T-helper 17 cell (primary cell): ENCODE measurements at regions not wholly inside any gene's neighbourhood (a gene's known extent, or its start where the extent isn't known, plus 50 kb on each side); places are given as distances from the start of the nearest gene placed in this dataset.

Source experiments
- ATAC-seq: fragments of 150-1000 bp; cut with Tn5 transposase; 2 replicates; pipeline ENCODE4 v1.10.0; 2021; ENCODE audit warnings: mild to moderate bottlenecking, moderate library complexity
- DNase-seq, 3 donors: peaks; one replicate each; pipeline versions ENCODE4 v3.0.0 to v3.0.0-alpha.2; 2020 to 2021
- H3K9me3 ChIP-seq: one replicate; pipeline ENCODE4 v1.7.0; 2013; ENCODE audit warnings: low read length, mild to moderate bottlenecking; ENCODE audit not compliant: control insufficient read depth, poor library complexity, severe bottlenecking
- H3K27ac Mint-ChIP-seq: one replicate; pipeline ENCODE4 v1.8.0; 2022; ENCODE audit warnings: mild to moderate bottlenecking, moderate library complexity, mixed read lengths
- H3K27me3 Mint-ChIP-seq: one replicate; pipeline ENCODE4 v1.8.0; 2022; ENCODE audit warnings: mixed read lengths
- H3K36me3 Mint-ChIP-seq: one replicate; pipeline ENCODE4 v1.8.0; 2022; ENCODE audit warnings: low read depth, mixed read lengths
- H3K4me1 Mint-ChIP-seq: one replicate; pipeline ENCODE4 v1.8.0; 2022; ENCODE audit warnings: mild to moderate bottlenecking, mixed read lengths
- H3K4me3 Mint-ChIP-seq: one replicate; pipeline ENCODE4 v1.8.0; 2022; ENCODE audit warnings: mild to moderate bottlenecking, moderate library complexity, mixed read lengths

DNA sequence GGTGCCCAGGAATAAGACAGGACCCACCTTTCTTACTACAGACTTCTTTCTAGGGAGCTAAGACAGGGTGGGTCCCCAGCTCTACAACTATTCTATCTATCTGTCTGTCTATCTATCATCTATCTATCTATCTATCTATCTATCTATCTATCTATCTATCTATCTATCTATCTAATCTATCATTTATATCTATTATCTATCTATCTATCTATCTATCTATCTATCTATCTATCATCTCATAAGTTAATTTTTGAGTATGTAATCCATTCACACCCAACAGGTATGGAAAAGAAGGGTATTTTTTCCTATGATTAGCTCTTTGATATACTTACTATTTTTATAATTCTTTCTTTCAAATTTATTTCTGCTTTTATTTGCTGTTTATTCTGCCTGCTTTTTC is 55.9 kb downstream of the BAMBI start:
- H3K9me3 ChIP-seq = no peaks in the 10 kb centered on the region
- Mint-ChIP-seq H3K36me3 (peaks cover 2% of the 10 kb centered on the region), H3K4me3 (no peak overlapping the region), H3K27ac (no peak overlapping the region), H3K27me3 (peaks cover 19% of the 10 kb centered on the region), H3K4me1 (peaks cover 2% of the 10 kb centered on the region)
- DNase-seq (no peak), ATAC-seq (no peak)

DNA sequence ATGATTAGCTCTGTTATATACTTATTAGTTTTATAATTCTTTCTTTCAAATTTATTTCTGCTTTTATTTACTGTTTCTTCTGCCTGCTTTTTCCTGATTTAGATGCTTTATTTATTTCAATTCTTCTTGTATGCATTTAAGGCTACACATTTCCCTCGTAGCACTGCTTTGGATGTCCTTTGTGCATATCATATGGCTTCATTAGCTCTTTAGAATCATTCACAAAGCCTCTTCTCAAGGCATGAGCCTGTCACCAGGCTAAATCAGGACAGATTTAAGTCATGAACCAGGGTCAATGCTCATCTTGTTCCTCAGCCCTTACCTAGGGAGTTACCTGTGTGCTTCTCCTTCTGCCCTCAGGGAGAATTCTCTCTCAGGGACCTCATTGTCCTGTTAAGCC is 56.3 kb downstream of the BAMBI start:
- Mint-ChIP-seq H3K4me1 (peaks cover 2% of the 10 kb centered on the region), H3K27ac (no peak overlapping the region), H3K27me3 (peaks cover 20% of the 10 kb centered on the region), H3K4me3 (no peak overlapping the region), H3K36me3 (peaks cover 2% of the 10 kb centered on the region)
- DNase-seq = no peak
- H3K9me3 ChIP-seq = no peaks in the 10 kb centered on the region
- ATAC-seq = no peak

DNA sequence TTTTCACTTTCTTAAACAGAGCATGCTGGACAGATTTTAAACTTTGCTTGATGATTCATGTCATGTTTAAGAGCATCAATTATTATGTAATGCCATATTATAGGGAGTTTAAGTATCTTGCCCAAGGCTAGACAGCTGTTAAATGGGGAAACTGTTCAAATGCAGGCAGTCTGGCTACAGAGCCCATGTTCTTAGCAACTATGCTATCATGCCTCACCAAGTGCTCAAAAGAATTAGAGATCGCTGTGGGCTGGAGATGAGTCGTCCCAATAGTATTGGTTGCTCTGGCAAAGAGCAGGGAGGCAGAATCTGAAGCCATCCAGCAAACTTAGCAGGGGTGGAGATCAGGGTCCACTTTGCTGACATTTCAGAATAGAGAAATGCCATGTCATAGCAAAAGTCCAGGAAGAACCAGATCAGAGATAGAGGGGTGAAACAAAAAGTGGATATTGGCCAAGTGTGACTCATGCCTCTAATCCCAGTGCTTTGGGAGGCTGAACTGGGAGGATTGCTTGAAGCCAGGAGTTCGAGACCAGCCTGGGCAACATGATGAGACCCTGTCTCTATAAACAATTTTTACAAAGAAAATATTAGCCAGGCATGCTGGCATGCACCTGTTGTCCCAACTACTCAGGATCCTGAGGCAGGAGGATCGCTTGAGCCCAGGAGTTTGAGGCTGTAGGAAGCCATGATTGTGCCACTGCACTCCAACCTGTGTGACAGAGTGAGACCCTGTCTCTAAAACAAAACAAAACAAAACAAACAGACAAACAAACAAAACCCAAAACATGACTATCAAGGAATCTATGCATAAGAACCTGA is 57.8 kb downstream of the BAMBI start:
- Mint-ChIP-seq H3K36me3 (peaks cover 5% of the 10 kb centered on the region), H3K27me3 (peaks cover 27% of the 10 kb centered on the region), H3K4me3 (no peak overlapping the region), H3K4me1 (peaks cover 2% of the 10 kb centered on the region), H3K27ac (no peak overlapping the region)
- ATAC-seq (no peak), DNase-seq (no peak)
- no peaks in the 10 kb centered on the region for H3K9me3 ChIP-seq

DNA sequence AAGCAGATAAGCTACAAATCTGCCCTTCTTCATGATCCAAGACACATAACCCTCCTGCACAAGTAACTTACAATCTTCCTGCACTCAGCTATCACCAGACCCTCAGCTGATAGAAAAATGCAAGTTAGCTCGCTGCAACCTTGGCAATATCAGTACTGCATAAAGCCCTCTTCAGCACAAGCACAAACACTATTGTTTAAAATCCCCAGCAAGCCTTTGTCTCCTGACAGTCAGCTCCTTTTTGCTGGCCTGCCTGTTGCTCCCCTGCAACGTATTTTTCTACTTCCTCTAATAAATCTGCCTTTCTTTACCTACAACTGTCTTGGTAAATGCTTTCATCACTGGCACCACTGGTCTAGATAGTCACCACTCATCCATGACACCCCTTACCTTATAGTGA is 59.8 kb downstream of the BAMBI start:
- H3K27ac Mint-ChIP-seq = no peak overlapping the region
- H3K4me1 Mint-ChIP-seq = no peaks in the 10 kb centered on the region
- H3K4me3 Mint-ChIP-seq = no peak overlapping the region
- H3K27me3 Mint-ChIP-seq = peaks cover 23% of the 10 kb centered on the region
- ATAC-seq = no peak
- DNase-seq = no peak
- H3K36me3 Mint-ChIP-seq = peaks cover 5% of the 10 kb centered on the region
- H3K9me3 ChIP-seq = no peaks in the 10 kb centered on the region

DNA sequence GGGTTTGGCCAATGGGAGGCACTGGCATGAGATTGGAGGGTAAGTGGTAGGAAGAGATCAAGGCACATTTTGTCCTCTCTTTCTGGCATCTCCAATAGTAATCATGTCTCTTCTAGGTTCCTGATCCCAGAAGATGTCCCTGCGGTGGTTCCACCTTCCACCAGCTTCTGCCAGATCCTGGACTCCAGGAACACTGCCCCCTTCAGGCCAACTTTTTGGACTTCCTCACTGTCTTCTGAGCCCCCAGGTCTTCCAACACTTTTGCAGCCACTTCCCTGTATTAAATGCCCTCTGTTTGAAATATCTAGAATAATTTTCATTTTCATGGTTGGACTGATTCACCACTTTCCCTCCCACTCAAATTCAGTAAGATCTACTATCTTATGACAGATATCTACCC is 60.9 kb downstream of the BAMBI start:
- H3K27me3 Mint-ChIP-seq = peaks cover 22% of the 10 kb centered on the region
- ATAC-seq (no peak), DNase-seq (no peak)
- peaks cover 3% of the 10 kb centered on the region for H3K36me3 Mint-ChIP-seq
- no peak overlapping the region for H3K4me3 Mint-ChIP-seq
- no peaks in the 10 kb centered on the region for H3K9me3 ChIP-seq
- H3K27ac Mint-ChIP-seq = no peak overlapping the region
- H3K4me1 Mint-ChIP-seq = no peaks in the 10 kb centered on the region

DNA sequence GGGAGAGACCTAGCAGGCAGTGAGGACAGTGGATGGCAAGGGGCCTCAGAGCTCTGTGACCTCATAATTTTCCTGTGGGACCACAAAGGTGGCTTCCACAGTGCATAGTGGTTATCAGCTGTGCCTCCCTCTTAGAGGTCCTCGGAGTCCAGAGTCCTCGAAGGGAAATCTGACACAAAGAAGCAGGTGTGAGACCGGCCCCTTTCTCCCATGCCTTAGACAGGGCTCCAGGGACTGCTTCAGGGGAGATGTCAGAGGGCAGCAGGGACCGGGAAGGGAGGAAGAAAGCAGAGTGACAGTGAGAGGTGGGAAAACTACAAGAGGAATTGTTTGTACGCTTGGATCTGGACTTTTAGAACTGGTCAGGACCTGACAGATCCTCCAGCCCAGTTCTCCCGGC is 66.3 kb downstream of the BAMBI start:
- DNase-seq (no peak), ATAC-seq (no peak)
- H3K9me3 ChIP-seq = no peaks in the 10 kb centered on the region
- H3K36me3 Mint-ChIP-seq = peaks cover 3% of the 10 kb centered on the region
- H3K4me3 Mint-ChIP-seq = no peak overlapping the region
- H3K27ac Mint-ChIP-seq = no peak overlapping the region
- H3K4me1 Mint-ChIP-seq = no peaks in the 10 kb centered on the region
- H3K27me3 Mint-ChIP-seq = peaks cover 16% of the 10 kb centered on the region

DNA sequence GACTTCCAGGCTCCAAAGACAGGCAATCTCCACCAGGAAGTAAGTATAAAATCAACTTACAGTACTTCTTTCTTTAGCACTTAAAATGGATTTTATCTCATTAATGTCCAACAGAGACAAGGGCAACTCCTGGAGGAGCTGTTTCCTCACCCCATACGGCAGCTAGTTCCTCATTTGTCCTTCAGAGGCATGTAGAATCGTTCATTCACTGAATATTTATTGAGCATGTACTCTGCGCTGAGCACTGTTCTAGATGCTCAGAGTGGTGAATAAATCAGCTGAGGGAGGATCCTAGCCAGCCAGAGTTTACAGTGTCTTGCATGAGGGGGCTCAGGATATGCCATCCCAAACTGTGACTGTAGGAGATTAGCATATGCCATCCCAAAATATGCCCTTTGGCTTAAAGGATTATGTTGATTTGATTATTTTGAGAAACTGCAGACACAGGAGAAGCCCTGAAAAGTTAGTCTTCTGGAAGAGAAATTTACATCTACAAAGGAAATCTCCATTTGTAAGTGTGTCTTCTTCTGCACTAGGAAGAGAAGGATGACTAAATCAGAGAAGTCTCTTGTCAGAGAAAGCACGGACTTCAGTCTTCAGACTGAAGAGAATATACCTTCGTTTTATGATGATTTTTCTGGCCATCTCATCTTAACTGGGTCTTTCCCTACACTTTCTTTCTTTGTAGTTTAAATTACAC is 66.9 kb downstream of the BAMBI start:
- Mint-ChIP-seq H3K27ac (no peak overlapping the region), H3K4me3 (no peak overlapping the region), H3K27me3 (peaks cover 10% of the 10 kb centered on the region), H3K36me3 (no peaks in the 10 kb centered on the region), H3K4me1 (no peaks in the 10 kb centered on the region)
- DNase-seq (no peak), ATAC-seq (no peak)
- H3K9me3 ChIP-seq = no peaks in the 10 kb centered on the region

DNA sequence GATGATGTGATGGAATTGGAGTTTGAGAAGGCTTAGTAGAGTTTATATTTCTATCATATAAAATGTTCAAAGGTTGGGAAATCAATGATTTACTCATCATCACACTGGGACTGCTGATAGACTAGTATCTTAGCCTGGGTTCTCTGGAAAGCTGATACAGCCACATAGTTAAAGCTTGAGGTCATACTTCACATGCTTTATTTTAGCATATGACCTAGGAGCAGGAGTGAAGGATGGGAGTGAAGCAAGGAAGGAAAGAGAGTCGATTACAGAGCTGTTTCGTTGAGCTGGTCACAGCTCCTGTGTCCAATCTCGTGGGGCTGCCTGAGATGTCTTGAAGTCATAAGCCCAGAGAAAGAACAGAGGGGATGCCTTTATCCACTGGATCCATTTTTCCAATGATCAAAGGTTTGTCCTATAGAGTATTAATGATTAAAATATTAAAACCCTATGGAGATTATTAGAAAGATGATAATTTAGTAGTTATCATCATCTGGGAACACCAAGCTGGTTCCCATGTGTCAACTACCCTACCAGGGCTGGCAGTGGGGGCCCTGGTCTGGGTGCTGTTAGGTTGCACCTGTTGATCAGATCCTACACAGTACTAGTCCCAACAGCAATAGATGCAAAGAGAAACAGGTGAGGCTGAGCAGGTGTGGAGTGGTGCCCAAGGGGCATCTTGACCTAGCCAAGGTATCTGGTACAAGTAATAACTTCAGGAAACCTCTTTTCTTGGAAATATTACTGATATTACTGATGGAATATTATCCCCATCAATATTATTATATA is 77.8 kb downstream of the BAMBI start:
- H3K9me3 ChIP-seq = no peaks in the 10 kb centered on the region
- H3K36me3 Mint-ChIP-seq = peaks cover 2% of the 10 kb centered on the region
- H3K4me1 Mint-ChIP-seq = no peaks in the 10 kb centered on the region
- peaks cover 2% of the 10 kb centered on the region for H3K27me3 Mint-ChIP-seq
- ATAC-seq (no peak), DNase-seq (no peak)
- no peak overlapping the region for H3K27ac Mint-ChIP-seq
- no peak overlapping the region for H3K4me3 Mint-ChIP-seq

DNA sequence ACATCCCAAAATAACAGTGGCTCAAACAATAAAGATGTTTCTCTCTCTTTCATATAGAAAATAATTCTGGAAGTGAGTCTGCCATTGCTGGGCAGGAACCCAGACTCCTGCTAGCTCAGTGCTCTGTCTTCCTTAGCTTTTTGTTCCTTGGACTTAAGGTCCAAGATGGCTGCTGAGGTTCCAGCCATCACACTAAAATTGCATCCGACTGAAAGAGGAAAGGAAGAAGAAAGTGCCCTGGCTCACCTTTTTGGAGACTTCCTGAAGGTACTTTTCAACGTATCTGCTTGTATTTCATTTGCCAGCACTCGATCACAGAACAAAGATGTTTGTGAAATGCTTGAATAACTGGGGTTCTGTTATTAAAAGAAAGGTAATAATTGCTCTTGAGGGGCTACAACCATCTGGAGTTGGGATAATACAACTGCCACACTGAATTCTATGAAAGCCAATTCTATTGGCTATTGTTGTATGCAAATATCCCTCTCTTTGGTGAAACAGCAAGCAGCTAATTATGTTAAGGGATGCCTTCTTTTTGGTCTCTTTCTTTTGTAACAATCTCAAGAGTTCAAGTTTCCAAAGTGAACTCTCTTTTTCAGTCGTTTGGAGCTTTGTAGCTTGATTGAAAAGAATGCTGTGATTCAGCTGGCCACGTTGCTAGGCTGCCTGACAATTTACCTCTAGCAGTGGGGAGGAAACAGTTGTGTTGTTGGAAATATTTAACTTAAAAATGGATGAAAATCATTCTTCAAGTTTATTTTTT is 83.9 kb downstream of the BAMBI start:
- ATAC-seq = no peak
- no peak overlapping the region for H3K4me3 Mint-ChIP-seq
- peaks cover 15% of the 10 kb centered on the region for H3K27me3 Mint-ChIP-seq
- H3K4me1 Mint-ChIP-seq = no peaks in the 10 kb centered on the region
- no peaks in the 10 kb centered on the region for H3K9me3 ChIP-seq
- no peak overlapping the region for H3K27ac Mint-ChIP-seq
- no peak for DNase-seq
- no peaks in the 10 kb centered on the region for H3K36me3 Mint-ChIP-seq

DNA sequence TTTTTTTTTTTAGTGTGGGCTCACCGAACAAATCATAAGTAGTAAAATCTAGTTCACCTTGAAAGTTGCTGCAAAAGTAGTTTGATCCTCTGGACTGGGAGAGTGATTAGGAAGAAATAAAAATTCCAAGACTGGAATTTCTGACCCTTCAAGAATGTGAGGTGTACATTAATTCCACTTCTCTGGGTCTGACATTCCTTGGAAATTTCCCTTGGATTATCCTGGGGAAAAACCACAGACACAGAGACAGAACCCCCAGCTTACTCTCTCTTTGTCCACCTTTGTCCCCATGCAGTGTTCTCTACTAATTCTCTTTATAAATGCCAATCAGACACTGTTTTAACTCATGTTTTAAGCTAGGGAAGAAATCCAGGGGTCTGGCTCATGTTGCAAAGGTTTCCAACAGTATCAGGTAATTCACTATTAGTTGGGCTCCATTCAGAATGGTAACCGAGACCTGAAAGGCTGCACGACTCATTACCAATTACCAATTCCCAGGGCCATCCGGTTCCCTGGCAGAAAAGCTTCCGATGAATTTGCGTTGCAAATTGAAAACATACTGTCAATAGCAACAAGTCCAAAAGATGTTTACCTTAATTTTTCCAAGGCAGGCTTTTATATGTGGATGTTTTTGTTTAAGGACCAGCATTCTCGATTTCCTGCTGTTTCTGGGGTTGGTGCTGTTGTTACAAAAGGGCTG is 86.3 kb downstream of the BAMBI start:
- H3K4me1 Mint-ChIP-seq = no peaks in the 10 kb centered on the region
- ATAC-seq (no peak), DNase-seq (no peak)
- H3K36me3 Mint-ChIP-seq = no peaks in the 10 kb centered on the region
- H3K27ac Mint-ChIP-seq = no peak overlapping the region
- H3K4me3 Mint-ChIP-seq = no peak overlapping the region
- H3K27me3 Mint-ChIP-seq = peaks cover 31% of the 10 kb centered on the region
- H3K9me3 ChIP-seq = no peaks in the 10 kb centered on the region

DNA sequence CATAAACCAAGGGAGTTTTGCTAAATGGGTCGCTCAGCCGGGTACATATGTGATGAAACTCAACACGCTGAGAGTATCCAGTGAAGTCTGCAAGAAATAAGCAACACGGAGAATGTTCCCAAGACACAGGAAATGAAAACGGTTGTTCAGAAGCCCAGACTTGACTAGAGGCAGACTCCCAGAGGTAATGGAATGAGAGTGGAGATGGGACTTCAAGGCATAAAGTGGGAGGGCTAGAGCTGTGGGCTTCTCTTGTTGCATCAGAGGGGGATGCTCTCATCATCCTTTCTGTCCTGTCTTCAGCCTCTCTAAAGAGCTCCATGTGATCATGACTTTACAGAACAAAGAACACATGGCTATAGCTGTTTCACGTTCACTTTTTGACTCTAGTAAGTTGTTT is 88.3 kb downstream of the BAMBI start:
- Mint-ChIP-seq H3K36me3 (no peaks in the 10 kb centered on the region), H3K27me3 (peaks cover 26% of the 10 kb centered on the region), H3K27ac (no peak overlapping the region), H3K4me3 (no peak overlapping the region), H3K4me1 (peaks cover 2% of the 10 kb centered on the region)
- DNase-seq = no peak
- H3K9me3 ChIP-seq = no peaks in the 10 kb centered on the region
- no peak for ATAC-seq

DNA sequence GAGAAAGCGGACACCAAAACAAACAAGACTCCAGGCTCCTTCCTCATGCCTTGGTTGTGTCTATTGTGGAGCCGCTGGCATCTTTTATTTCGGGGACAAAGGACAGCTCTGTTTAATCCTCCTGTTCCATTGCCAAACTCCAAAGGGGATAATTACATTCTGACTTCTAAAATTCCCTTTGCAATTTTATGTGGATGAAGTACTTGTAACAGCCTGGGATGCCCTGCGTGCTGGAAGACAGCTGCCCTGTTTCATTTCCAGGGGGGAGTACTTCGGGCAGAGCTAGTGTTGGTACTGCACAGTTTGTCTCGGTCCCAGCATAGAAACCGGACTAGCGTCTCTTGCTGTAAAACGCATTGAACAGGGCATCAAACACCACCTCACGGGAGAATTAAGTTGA is 90.9 kb downstream of the BAMBI start:
- H3K36me3 Mint-ChIP-seq = no peaks in the 10 kb centered on the region
- no peaks in the 10 kb centered on the region for H3K9me3 ChIP-seq
- H3K27me3 Mint-ChIP-seq = peaks cover 26% of the 10 kb centered on the region
- peaks cover 2% of the 10 kb centered on the region for H3K4me1 Mint-ChIP-seq
- no peak overlapping the region for H3K27ac Mint-ChIP-seq
- DNase-seq (no peak), ATAC-seq (no peak)
- H3K4me3 Mint-ChIP-seq = no peak overlapping the region
